ENCODE measurements at regions not wholly inside any gene's neighbourhood (a gene's known extent, or its start where the extent isn't known, plus 50 kb on each side); places are given as distances from the start of the nearest gene placed in this dataset.
"Not testable (repeated sequence)": the region's sequence is repeated elsewhere in the genome, so short reads cannot be mapped to it uniquely, and the experiment has no call there.

GRCh38 chr14:49946320-49947141 lies 53.6 kb downstream of the ARF6 start:
- DNase-seq: peak in 1 of 2 experiments; percentile 34

- DNase-seq: no peak
Observed at GRCh38 chr14:49947506-49947905, 54.6 kb downstream of the ARF6 start.

- DNase-seq: peak in 1 of 2 experiments; percentile 7
Observed at GRCh38 chr14:49950275-49951228, 57.7 kb downstream of the ARF6 start.

GRCh38 chr14:49951229-49951607 lies 58.3 kb downstream of the ARF6 start:
- DNase-seq: no peak

- no peak for DNase-seq
Observed at GRCh38 chr14:49951691-49952345, 58.9 kb downstream of the ARF6 start.

- no peak for DNase-seq
Observed at GRCh38 chr14:49953196-49953595, 60.3 kb downstream of the ARF6 start.

- no peak for DNase-seq
Observed at GRCh38 chr14:49954171-49954631, 61.3 kb downstream of the ARF6 start.

GRCh38 chr14:49955024-49955423 lies 62.1 kb downstream of the ARF6 start:
- no peak for DNase-seq

GRCh38 chr14:49957089-49957852 lies 64.4 kb downstream of the ARF6 start:
- DNase-seq: no peak

- DNase-seq: no peak
Observed at GRCh38 chr14:49959822-49960408, 67.0 kb downstream of the ARF6 start.

GRCh38 chr14:49960453-49960852 lies 67.6 kb downstream of the ARF6 start:
- DNase-seq: no peak

GRCh38 chr14:49961270-49962222 lies 68.7 kb downstream of the ARF6 start:
- no peak for DNase-seq

GRCh38 chr14:49962621-49963020 lies 69.7 kb downstream of the ARF6 start:
- DNase-seq: no peak

GRCh38 chr14:49965068-49965651 lies 72.3 kb downstream of the ARF6 start:
- DNase-seq: not testable (repeated sequence)

GRCh38 chr14:49966304-49966809 lies 73.5 kb downstream of the ARF6 start:
- DNase-seq: no peak

- DNase-seq: no peak
Observed at GRCh38 chr14:49966971-49967630, 74.2 kb downstream of the ARF6 start.

GRCh38 chr14:49969961-49970360 lies 77.1 kb downstream of the ARF6 start:
- DNase-seq: no peak

GRCh38 chr14:49970474-49971147 lies 77.7 kb downstream of the ARF6 start:
- no peak for DNase-seq

All from cerebellar nuclear complex (tissue), 1 donor.